GM13977 (cell line): ENCODE measurements at regions not wholly inside any gene's neighbourhood (a gene's known extent, or its start where the extent isn't known, plus 50 kb on each side); places are given as distances from the start of the nearest gene placed in this dataset.

Source experiments
- DNase-seq: peaks from one replicate; pipeline ENCODE4 v3.0.0; 2012; ENCODE audit warnings: low spot score
- CTCF ChIP-seq: IDR thresholded peaks from 2 replicates; pipeline ENCODE4 v1.5.1; 2012; ENCODE audit warnings: mild to moderate bottlenecking, control low read depth; ENCODE audit not compliant: insufficient read depth; ENCODE audit errors: extremely low read depth, missing control alignments
- in situ Hi-C: fragments of 300-500 bp; cut with MboI; formaldehyde crosslinking; loops from one replicate; pipeline ENCODE4 v1.12.0; 2022; ENCODE audit warnings: low sequenced_read_pairs, low pct_unique_long_range_greater_than_20kb, mixed read lengths, inconsistent platforms; ENCODE audit not compliant: unreplicated experiment

- TF ChIP-seq CTCF: no peak
These were observed 246.2 kb downstream of the QDPR start for GRCh38 chr4:17265653-17266052.

GRCh38 chr4:17265139-17265538 is 246.8 kb downstream of the QDPR start:
- no peak for DNase-seq
- in situ Hi-C loops: no loop called here
- TF ChIP-seq CTCF: no peak

More at GRCh38 chr4:17265653-17266052, 246.2 kb downstream of the QDPR start:
- in situ Hi-C loops: no loop called here
- DNase-seq: no peak

- in situ Hi-C loops: no loop called here
These were observed 251.6 kb downstream of the QDPR start for GRCh38 chr4:17260166-17260907.

GRCh38 chr4:17258106-17258505 is 253.8 kb downstream of the QDPR start:
- in situ Hi-C loops: no loop called here
- TF ChIP-seq CTCF: no peak
- no peak for DNase-seq

More at GRCh38 chr4:17260166-17260907, 251.6 kb downstream of the QDPR start:
- no peak for DNase-seq
- no peak for TF ChIP-seq CTCF

GRCh38 chr4:17252131-17252530 is 259.8 kb downstream of the QDPR start:
- TF ChIP-seq CTCF: no peak
- DNase-seq: no peak
- in situ Hi-C loops: no loop called here

GRCh38 chr4:17251101-17251500 is 260.8 kb downstream of the QDPR start:
- in situ Hi-C loops: no loop called here
- no peak for DNase-seq
- TF ChIP-seq CTCF: no peak
